Activated naive CD4-positive, alpha-beta T cell treated with anti-CD3 and anti-CD28 coated beads, Interleukin-2, amount 50 U/mL, for 16 hours (primary cell): ENCODE measurements at regions not wholly inside any gene's neighbourhood (a gene's known extent, or its start where the extent isn't known, plus 50 kb on each side); places are given as distances from the start of the nearest gene placed in this dataset.

ENCODE experiments used
- DNase-seq: peaks from one replicate; pipeline ENCODE4 v3.0.0-alpha.2; 2020

- no peak for DNase-seq
Measured at GRCh38 chr18:68520406-68521075, 194.4 kb downstream of the TMX3 start.

- DNase-seq: no peak
Measured at GRCh38 chr18:68519336-68519735, 195.6 kb downstream of the TMX3 start.

- DNase-seq: no peak
Measured at GRCh38 chr18:68509902-68510301, 205.0 kb downstream of the TMX3 start.

GRCh38 chr18:68507781-68508180 lies 207.1 kb downstream of the TMX3 start:
- DNase-seq: no peak

GRCh38 chr18:68505178-68505574 lies 209.7 kb downstream of the TMX3 start:
- no peak for DNase-seq

GRCh38 chr18:68504441-68505177 lies 210.3 kb downstream of the TMX3 start:
- no peak for DNase-seq

- no peak for DNase-seq
Measured at GRCh38 chr18:68500556-68500955, 214.4 kb downstream of the TMX3 start.

GRCh38 chr18:68499141-68499540 lies 215.8 kb downstream of the TMX3 start:
- DNase-seq: no peak

GRCh38 chr18:68498636-68499035 lies 216.3 kb downstream of the TMX3 start:
- DNase-seq: no peak

GRCh38 chr18:68498185-68498584 lies 216.7 kb downstream of the TMX3 start:
- DNase-seq: no peak

GRCh38 chr18:68494802-68495581 lies 219.9 kb downstream of the TMX3 start:
- DNase-seq: no peak

GRCh38 chr18:68489013-68489792 lies 225.7 kb downstream of the TMX3 start:
- DNase-seq: no peak

- no peak for DNase-seq
Measured at GRCh38 chr18:68484241-68484640, 230.7 kb downstream of the TMX3 start.

GRCh38 chr18:68482815-68483214 lies 232.1 kb downstream of the TMX3 start:
- DNase-seq: no peak

- DNase-seq: no peak
Measured at GRCh38 chr18:68480196-68480595, 234.7 kb downstream of the TMX3 start.

- no peak for DNase-seq
Measured at GRCh38 chr18:68478246-68478645, 236.7 kb downstream of the TMX3 start.

GRCh38 chr18:68475883-68476282 lies 239.0 kb downstream of the TMX3 start:
- DNase-seq: no peak

- DNase-seq: no peak
Measured at GRCh38 chr18:68472701-68473295, 242.1 kb downstream of the TMX3 start.

- no peak for DNase-seq
Measured at GRCh38 chr18:68469049-68469625, 245.8 kb downstream of the TMX3 start.

- no peak for DNase-seq
Measured at GRCh38 chr18:68467957-68468356, 247.0 kb downstream of the TMX3 start.

- no peak for DNase-seq
Measured at GRCh38 chr18:68467329-68467728, 247.6 kb downstream of the TMX3 start.

GRCh38 chr18:68466672-68467071 lies 248.2 kb downstream of the TMX3 start:
- DNase-seq: no peak
